OCI-LY1 (cell line): ENCODE measurements at regions not wholly inside any gene's neighbourhood (a gene's known extent, or its start where the extent isn't known, plus 50 kb on each side); places are given as distances from the start of the nearest gene placed in this dataset.

Source experiments
- H2AFZ ChIP-seq: fragments of 200-600 bp; sonication (generic), shearing (Covaris generic); 2 replicates; pipeline ENCODE4 v1.6.0; 2014; ENCODE audit warnings: antibody characterized with exemption, mild to moderate bottlenecking, low read length
- H3F3A ChIP-seq: fragments of 200-600 bp; sonication (generic), shearing (Covaris generic); 2 replicates; pipeline ENCODE4 v1.6.0; 2014; ENCODE audit warnings: mild to moderate bottlenecking, antibody characterized with exemption, low read length, moderate library complexity; ENCODE audit not compliant: insufficient read depth
- H3K27ac ChIP-seq: fragments of 200-600 bp; sonication (generic); 2 replicates; pipeline ENCODE4 v1.5.1; 2014; ENCODE audit warnings: low read length, mixed run types, mild to moderate bottlenecking, low read depth; ENCODE audit not compliant: poor library complexity, severe bottlenecking
- H3K27me3 ChIP-seq: fragments of 200-600 bp; sonication (generic); 2 replicates; pipeline ENCODE4 v1.6.0; 2014; ENCODE audit warnings: antibody characterized with exemption, mild to moderate bottlenecking, low read length, moderate library complexity; ENCODE audit not compliant: insufficient read depth
- H3K36me3 ChIP-seq: fragments of 200-600 bp; sonication (generic); 2 replicates; pipeline ENCODE4 v1.6.1; 2014; ENCODE audit warnings: mild to moderate bottlenecking, antibody characterized with exemption, low read length, moderate library complexity, mixed read lengths; ENCODE audit not compliant: insufficient read depth
- H3K4me1 ChIP-seq: fragments of 200-600 bp; sonication (generic); 2 replicates; pipeline ENCODE4 v1.5.1; 2014; ENCODE audit warnings: mild to moderate bottlenecking, low read length, moderate library complexity; ENCODE audit not compliant: insufficient read depth, severe bottlenecking
- H3K4me2 ChIP-seq: fragments of 200-600 bp; sonication (generic), shearing (Covaris generic); 2 replicates; pipeline ENCODE4 v1.6.1; 2014; ENCODE audit warnings: low read length
- H3K4me3 ChIP-seq: fragments of 200-600 bp; sonication (generic); 2 replicates; pipeline ENCODE4 v1.5.1; 2014; ENCODE audit warnings: low read length, low read depth, mild to moderate bottlenecking, mixed read lengths; ENCODE audit not compliant: poor library complexity, severe bottlenecking
- H3K79me2 ChIP-seq: fragments of 200-600 bp; shearing (Covaris generic); 2 replicates; pipeline ENCODE4 v1.6.1; 2016; ENCODE audit warnings: mixed run types, low read length, mixed read lengths; ENCODE audit not compliant: insufficient read depth
- H3K9ac ChIP-seq: fragments of 200-600 bp; sonication (generic), shearing (Covaris generic); 2 replicates; pipeline ENCODE4 v1.6.1; 2014; ENCODE audit warnings: mild to moderate bottlenecking, low read length, mixed read lengths
- H3K9me2 ChIP-seq: fragments of 200-600 bp; sonication (generic), shearing (Covaris generic); 2 replicates; pipeline ENCODE4 v1.6.1; 2014; ENCODE audit warnings: low read depth, mild to moderate bottlenecking, low read length, mixed read lengths
- H3K9me3 ChIP-seq: fragments of 200-600 bp; shearing (Covaris generic); 2 replicates; pipeline ENCODE4 v1.6.1; 2014; ENCODE audit warnings: low read length, mixed read lengths
- H4K20me1 ChIP-seq: fragments of 200-600 bp; sonication (generic), shearing (Covaris generic); 2 replicates; pipeline ENCODE4 v1.6.0; 2016; ENCODE audit warnings: mild to moderate bottlenecking, low read length; ENCODE audit not compliant: insufficient read depth
- CTCF ChIP-seq: fragments of 200-600 bp; sonication (generic), shearing (Covaris generic); IDR thresholded peaks from 2 replicates; pipeline ENCODE4 v1.5.1; 2017; ENCODE audit warnings: mild to moderate bottlenecking, antibody characterized with exemption, low read length, moderate library complexity, mixed read lengths
- EZH2 ChIP-seq: fragments of 200-600 bp; sonication (generic), shearing (Covaris generic); IDR thresholded peaks from 2 replicates; pipeline ENCODE4 v1.8.0; 2017; ENCODE audit warnings: borderline replicate concordance, mixed run types, mild to moderate bottlenecking, antibody characterized with exemption, low read length, moderate library complexity, mixed read lengths

DNA sequence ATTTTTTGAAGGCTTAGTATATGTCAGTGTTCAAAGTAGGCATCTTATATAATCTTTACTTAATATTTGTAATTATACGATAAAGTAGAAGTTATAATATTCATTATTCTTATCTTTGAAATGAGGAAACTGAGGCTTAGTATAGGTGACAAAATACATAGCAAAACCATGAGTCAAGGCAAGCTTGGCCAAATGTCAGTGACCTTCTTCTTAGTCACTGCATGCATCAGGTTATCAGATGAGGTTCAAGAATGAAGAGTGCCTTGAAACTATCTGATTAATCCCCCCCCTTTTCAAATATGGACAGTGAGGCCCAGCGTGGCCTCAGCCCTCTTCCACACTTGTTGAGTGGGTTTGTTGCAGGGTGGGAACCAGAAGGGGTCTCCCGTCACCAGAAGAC lies 59.3 kb downstream of the PMAIP1 start:
- Histone ChIP-seq H3K27ac (peak overlapping the region; percentile 97), H2AFZ (no peak overlapping the region)

GRCh38 chr18:59957957-59958356 lies 58.2 kb downstream of the PMAIP1 start:
- peak overlapping the region; percentile 97 for H3K27ac ChIP-seq
- no peak overlapping the region for H2AFZ ChIP-seq
- H3K9ac ChIP-seq, result peak overlapping the region; percentile 57
- H3K4me1 ChIP-seq, result peaks cover 87% of the 10 kb centered on the region
- no peaks in the 10 kb centered on the region for H3F3A ChIP-seq
- peak overlapping the region; percentile 31 for H3K4me3 ChIP-seq
- H3K9me3 ChIP-seq, result no peaks in the 10 kb centered on the region
- no peaks in the 10 kb centered on the region for H3K27me3 ChIP-seq
- H3K9me2 ChIP-seq, result no peaks in the 10 kb centered on the region
- H3K36me3 ChIP-seq, result no peaks in the 10 kb centered on the region
- peak overlapping the region; percentile 55 for H3K4me2 ChIP-seq
- H3K79me2 ChIP-seq, result no peaks in the 10 kb centered on the region
- H4K20me1 ChIP-seq, result no peaks in the 10 kb centered on the region
- no peak for TF ChIP-seq EZH2
- no peak for TF ChIP-seq CTCF

More for the DNA sequence above, 59.3 kb downstream of the PMAIP1 start:
- TF ChIP-seq EZH2 (no peak), CTCF (no peak)
- peak overlapping the region; percentile 59 for H3K9ac ChIP-seq
- H3K79me2 ChIP-seq, result no peaks in the 10 kb centered on the region
- H3K4me1 ChIP-seq, result peaks cover 76% of the 10 kb centered on the region
- no peaks in the 10 kb centered on the region for H4K20me1 ChIP-seq
- no peaks in the 10 kb centered on the region for H3F3A ChIP-seq
- H3K9me3 ChIP-seq, result no peaks in the 10 kb centered on the region
- no peaks in the 10 kb centered on the region for H3K27me3 ChIP-seq
- H3K4me2 ChIP-seq, result peak overlapping the region; percentile 25; the same call in 1 of the 2 replicates
- H3K36me3 ChIP-seq, result no peaks in the 10 kb centered on the region
- no peaks in the 10 kb centered on the region for H3K9me2 ChIP-seq
- H3K4me3 ChIP-seq, result no peak overlapping the region

DNA sequence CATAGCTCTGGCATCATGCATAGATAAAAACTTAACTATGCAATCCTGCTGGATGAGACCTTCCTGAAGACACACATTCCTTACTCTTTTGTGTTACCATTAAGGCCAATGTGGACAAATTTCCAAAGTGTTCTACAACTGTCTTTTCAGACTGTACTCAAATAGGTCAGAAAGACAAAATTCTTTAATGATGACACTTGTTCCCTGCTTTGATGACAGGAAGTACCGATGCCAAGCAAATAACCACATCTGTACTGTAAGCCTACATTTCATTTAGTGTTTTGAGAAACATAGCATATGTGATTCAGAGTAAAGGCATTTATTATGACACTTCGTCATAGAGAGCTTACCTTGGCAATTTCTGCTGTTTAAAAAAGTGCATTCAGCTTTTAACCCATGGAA lies 55.0 kb downstream of the PMAIP1 start:
- Histone ChIP-seq H3K9me3 (no peaks in the 10 kb centered on the region), H3K9ac (peak overlapping the region; percentile 17; the same call in 1 of the 2 replicates), H4K20me1 (no peaks in the 10 kb centered on the region), H3K27ac (peak overlapping the region; percentile 91), H3K4me1 (peaks cover 84% of the 10 kb centered on the region), H3K4me3 (no peak overlapping the region), H3K79me2 (no peaks in the 10 kb centered on the region), H3K4me2 (peak overlapping the region; percentile 43; the same call in 1 of the 2 replicates), H3F3A (no peaks in the 10 kb centered on the region), H3K36me3 (no peaks in the 10 kb centered on the region), H3K9me2 (no peaks in the 10 kb centered on the region), H2AFZ (0 out of 2 replicates have a peak overlapping the region, but pooled peaks have one; percentile 19), H3K27me3 (no peaks in the 10 kb centered on the region)
- TF ChIP-seq EZH2 (no peak), CTCF (no peak)
